ENCODE measurements at regions not wholly inside any gene's neighbourhood (a gene's known extent, or its start where the extent isn't known, plus 50 kb on each side); places are given as distances from the start of the nearest gene placed in this dataset.

DNA sequence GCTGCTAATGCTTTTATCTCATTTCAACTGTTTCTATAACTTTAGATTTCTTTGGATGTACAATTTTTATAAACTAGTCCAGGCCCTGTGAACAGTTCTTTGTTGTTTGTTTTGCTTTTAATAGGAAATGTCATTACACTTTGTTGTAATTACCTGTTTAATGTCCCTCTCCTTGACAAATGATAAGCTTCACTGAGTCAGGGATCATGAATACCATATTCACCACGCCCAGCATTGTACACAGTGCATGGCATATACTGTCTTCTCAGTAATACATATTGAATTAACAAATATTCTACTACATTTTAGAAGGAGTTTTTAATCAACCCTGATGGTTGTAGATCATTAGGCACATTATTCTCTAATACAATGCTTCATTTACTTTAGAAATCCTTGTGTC, 1105.0 kb downstream of the MAT2B start:
- TF ChIP-seq POLR2AphosphoS5 (IDR thresholded peaks at IDR 0.05; ENCODE audit: borderline replicate concordance, low read depth, low read length): no peak
- no peak for TF ChIP-seq EZH2 (IDR thresholded peaks at IDR 0.05)
